GM18517 (cell line): ENCODE measurements at regions not wholly inside any gene's neighbourhood (a gene's known extent, or its start where the extent isn't known, plus 50 kb on each side); places are given as distances from the start of the nearest gene placed in this dataset.
"Not testable (repeated sequence)": the region's sequence is repeated elsewhere in the genome, so short reads cannot be mapped to it uniquely, and the experiment has no call there.

Experiments used
- ATAC-seq: cut with Tn5 transposase; IDR thresholded peaks from one replicate; pipeline ENCODE4 v1.9.1; 2021; ENCODE audit warnings: mild to moderate bottlenecking, moderate library complexity; ENCODE audit not compliant: unreplicated experiment

GRCh38 chr10:57885618-57885968 is 382.1 kb downstream of the IPMK start:
- ATAC-seq: not testable (repeated sequence)

- no peak for ATAC-seq
Observed at GRCh38 chr10:57884965-57885617, 382.6 kb downstream of the IPMK start.

GRCh38 chr10:57884407-57884806 is 383.3 kb downstream of the IPMK start:
- ATAC-seq: no peak

- no peak for ATAC-seq
Observed at GRCh38 chr10:57880446-57881227, 387.1 kb downstream of the IPMK start.

GRCh38 chr10:57874810-57875209 is 392.9 kb downstream of the IPMK start:
- no peak for ATAC-seq

GRCh38 chr10:57867241-57867640 is 400.5 kb downstream of the IPMK start:
- no peak for ATAC-seq

- no peak for ATAC-seq
Observed at GRCh38 chr10:57864765-57865680, 402.7 kb downstream of the IPMK start.

GRCh38 chr10:57849691-57850357 is 417.9 kb downstream of the IPMK start:
- no peak for ATAC-seq

GRCh38 chr10:57846307-57847065 is 421.2 kb downstream of the IPMK start:
- ATAC-seq: no peak

GRCh38 chr10:57844387-57844998 is 423.2 kb downstream of the IPMK start:
- ATAC-seq: no peak

- ATAC-seq: no peak
Observed at GRCh38 chr10:57830877-57831560, 436.7 kb downstream of the IPMK start.

- no peak for ATAC-seq
Observed at GRCh38 chr10:57825015-57825414, 442.7 kb downstream of the IPMK start.

- no peak for ATAC-seq
Observed at GRCh38 chr10:57823398-57823797, 444.3 kb downstream of the IPMK start.

- ATAC-seq: no peak
Observed at GRCh38 chr10:57822965-57823364, 444.7 kb downstream of the IPMK start.

GRCh38 chr10:57818522-57818921 is 449.2 kb downstream of the IPMK start:
- ATAC-seq: no peak

- no peak for ATAC-seq
Observed at GRCh38 chr10:57817741-57818140, 450.0 kb downstream of the IPMK start.

GRCh38 chr10:57815949-57816348 is 451.7 kb downstream of the IPMK start:
- no peak for ATAC-seq

GRCh38 chr10:57809961-57810360 is 457.7 kb downstream of the IPMK start:
- ATAC-seq: no peak

- no peak for ATAC-seq
Observed at GRCh38 chr10:57807906-57808305, 459.8 kb downstream of the IPMK start.
